Parathyroid adenoma (tissue), 2 donors: ENCODE measurements at regions not wholly inside any gene's neighbourhood (a gene's known extent, or its start where the extent isn't known, plus 50 kb on each side); places are given as distances from the start of the nearest gene placed in this dataset.

Experiments used
- H2AFZ ChIP-seq: fragments of 300-600 bp; sonication (generic); one replicate; pipeline ENCODE4 v1.7.0; 2017; ENCODE audit warnings: antibody characterized with exemption, mild to moderate bottlenecking
- H3K27ac ChIP-seq: fragments of 300-600 bp; sonication (generic); one replicate; pipeline ENCODE4 v1.7.0; 2017
- H3K27me3 ChIP-seq: fragments of 300-600 bp; sonication (generic); one replicate; pipeline ENCODE4 v1.7.0; 2017; ENCODE audit warnings: low read length; ENCODE audit not compliant: control insufficient read depth, insufficient read depth
- H3K36me3 ChIP-seq: fragments of 300-600 bp; sonication (generic); one replicate; pipeline ENCODE4 v1.7.0; 2017; ENCODE audit warnings: low read length; ENCODE audit not compliant: control insufficient read depth, insufficient read depth
- H3K4me1 ChIP-seq: fragments of 300-600 bp; sonication (generic); one replicate; pipeline ENCODE4 v1.7.0; 2017; ENCODE audit warnings: control low read depth
- H3K4me2 ChIP-seq: fragments of 300-600 bp; sonication (generic); one replicate; pipeline ENCODE4 v1.7.0; 2017; ENCODE audit warnings: low read length
- H3K4me3 ChIP-seq: fragments of 300-600 bp; sonication (generic); one replicate; pipeline ENCODE4 v1.7.0; 2017; ENCODE audit warnings: low read depth, low read length
- H3K79me2 ChIP-seq: fragments of 300-600 bp; sonication (generic); one replicate; pipeline ENCODE4 v1.7.0; 2017; ENCODE audit warnings: control low read depth
- H3K9ac ChIP-seq: fragments of 300-600 bp; sonication (generic); one replicate; pipeline ENCODE4 v1.7.0; 2017; ENCODE audit warnings: mild to moderate bottlenecking
- H3K9me3 ChIP-seq: fragments of 300-600 bp; sonication (generic); one replicate; pipeline ENCODE4 v1.7.0; 2017; ENCODE audit warnings: low read length; ENCODE audit not compliant: control insufficient read depth
- TF ChIP-seq, protein P1 (sequence below): fragments of 300-600 bp; sonication (generic); IDR thresholded peaks from one replicate; pipeline ENCODE4 v1.7.0; 2017; ENCODE audit warnings: antibody characterized with exemption, mild to moderate bottlenecking
- donor health status: primary hyperparathyroidism.

DNA sequence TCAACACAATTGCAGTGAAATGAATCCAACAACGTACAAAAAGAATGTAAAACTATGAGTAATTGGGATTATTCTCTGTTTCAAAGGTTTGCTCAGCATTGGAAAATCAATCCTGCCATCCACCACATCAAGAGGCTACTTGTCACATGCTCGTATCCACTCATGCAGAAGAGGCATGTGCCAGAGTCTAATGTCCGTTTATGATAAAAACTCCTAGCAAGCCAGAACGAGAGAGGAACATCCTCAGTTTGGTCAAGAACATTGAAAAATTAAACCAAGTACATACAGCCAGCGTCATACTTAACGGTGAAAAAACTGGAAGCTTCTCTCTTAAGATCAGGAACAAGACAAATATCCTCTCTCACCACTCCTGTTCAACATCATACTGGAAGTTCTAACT, 563.9 kb upstream of the TMEM132C start:
- Histone ChIP-seq H3K9me3 (no peaks in the 10 kb centered on the region), H3K27me3 (no peaks in the 10 kb centered on the region), H2AFZ (no peak overlapping the region), H3K4me1 (no peaks in the 10 kb centered on the region), H3K4me2 (no peak overlapping the region), H3K9ac (no peak overlapping the region), H3K27ac (no peak overlapping the region), H3K4me3 (no peak overlapping the region), H3K36me3 (no peaks in the 10 kb centered on the region), H3K79me2 (no peaks in the 10 kb centered on the region)
- TF ChIP-seq, protein P1, sequence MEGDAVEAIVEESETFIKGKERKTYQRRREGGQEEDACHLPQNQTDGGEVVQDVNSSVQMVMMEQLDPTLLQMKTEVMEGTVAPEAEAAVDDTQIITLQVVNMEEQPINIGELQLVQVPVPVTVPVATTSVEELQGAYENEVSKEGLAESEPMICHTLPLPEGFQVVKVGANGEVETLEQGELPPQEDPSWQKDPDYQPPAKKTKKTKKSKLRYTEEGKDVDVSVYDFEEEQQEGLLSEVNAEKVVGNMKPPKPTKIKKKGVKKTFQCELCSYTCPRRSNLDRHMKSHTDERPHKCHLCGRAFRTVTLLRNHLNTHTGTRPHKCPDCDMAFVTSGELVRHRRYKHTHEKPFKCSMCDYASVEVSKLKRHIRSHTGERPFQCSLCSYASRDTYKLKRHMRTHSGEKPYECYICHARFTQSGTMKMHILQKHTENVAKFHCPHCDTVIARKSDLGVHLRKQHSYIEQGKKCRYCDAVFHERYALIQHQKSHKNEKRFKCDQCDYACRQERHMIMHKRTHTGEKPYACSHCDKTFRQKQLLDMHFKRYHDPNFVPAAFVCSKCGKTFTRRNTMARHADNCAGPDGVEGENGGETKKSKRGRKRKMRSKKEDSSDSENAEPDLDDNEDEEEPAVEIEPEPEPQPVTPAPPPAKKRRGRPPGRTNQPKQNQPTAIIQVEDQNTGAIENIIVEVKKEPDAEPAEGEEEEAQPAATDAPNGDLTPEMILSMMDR: no peak

DNA sequence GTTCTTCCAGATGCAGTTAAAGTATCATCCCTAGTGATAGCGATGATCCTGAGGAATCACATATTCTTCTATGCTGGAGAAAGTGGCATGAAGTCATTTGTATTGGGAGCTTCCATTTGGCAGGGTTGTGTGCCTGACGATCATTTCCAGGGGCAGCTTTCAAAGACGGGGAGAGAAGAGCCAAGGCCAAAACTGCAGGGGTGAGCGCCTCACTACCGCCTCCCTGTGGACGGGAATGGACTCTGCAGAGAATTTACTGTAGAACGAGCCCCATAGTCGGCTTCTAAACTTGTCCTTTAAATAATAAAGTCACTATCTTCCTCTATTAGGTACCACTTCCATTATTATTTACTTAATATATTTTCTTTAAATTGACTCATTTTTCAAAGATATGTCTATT, 555.9 kb upstream of the TMEM132C start:
- Histone ChIP-seq H3K27me3 (no peaks in the 10 kb centered on the region), H3K27ac (no peak overlapping the region), H2AFZ (no peak overlapping the region), H3K9ac (no peak overlapping the region), H3K4me1 (no peaks in the 10 kb centered on the region), H3K9me3 (no peaks in the 10 kb centered on the region), H3K4me2 (no peak overlapping the region), H3K4me3 (no peak overlapping the region), H3K79me2 (no peaks in the 10 kb centered on the region), H3K36me3 (no peaks in the 10 kb centered on the region)
- TF ChIP-seq, protein P1: no peak

DNA sequence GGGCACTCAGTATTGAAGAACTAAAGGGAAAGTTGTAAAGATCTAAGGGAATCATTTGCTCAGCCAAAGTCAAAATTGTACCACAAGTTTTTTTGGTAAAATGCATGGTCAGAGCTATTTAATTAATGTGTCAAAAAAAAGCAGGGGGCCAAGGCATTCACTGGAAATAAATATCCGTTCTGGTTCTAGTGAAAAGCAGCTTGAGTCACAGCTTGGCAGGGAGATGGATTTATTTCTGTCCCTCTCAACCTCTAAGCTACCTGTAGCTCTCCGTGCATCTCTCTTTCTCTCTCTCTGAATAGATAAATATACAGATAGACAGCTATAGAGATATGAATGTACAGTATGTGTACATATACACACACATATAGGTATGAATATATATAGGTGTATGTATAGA, 554.4 kb upstream of the TMEM132C start:
- Histone ChIP-seq H3K27ac (no peak overlapping the region), H3K27me3 (no peaks in the 10 kb centered on the region), H3K36me3 (no peaks in the 10 kb centered on the region), H3K4me1 (no peaks in the 10 kb centered on the region), H2AFZ (no peak overlapping the region), H3K9me3 (no peaks in the 10 kb centered on the region), H3K4me3 (no peak overlapping the region), H3K4me2 (no peak overlapping the region), H3K9ac (no peak overlapping the region), H3K79me2 (no peaks in the 10 kb centered on the region)
- TF ChIP-seq, protein P1: no peak

DNA sequence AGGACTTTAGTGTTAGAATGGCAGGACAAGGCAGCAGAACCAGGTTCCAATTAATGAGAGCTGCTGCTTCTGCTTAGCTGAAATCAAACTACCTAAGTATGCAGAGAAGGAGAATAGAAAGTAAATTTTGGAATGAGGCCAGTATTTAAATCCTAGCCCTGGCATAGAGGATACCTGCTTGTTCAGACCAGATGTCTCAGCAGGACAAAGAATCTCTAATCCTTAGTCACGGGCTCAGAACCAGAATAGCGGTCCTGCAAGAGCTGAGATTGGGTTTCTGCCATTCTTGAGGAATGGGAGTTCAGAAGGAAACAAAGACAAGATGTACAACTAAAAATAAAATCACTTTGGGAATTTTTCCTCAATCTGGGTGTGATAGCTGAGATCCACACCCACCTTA, 550.8 kb upstream of the TMEM132C start:
- no peak overlapping the region for H3K9ac ChIP-seq
- no peaks in the 10 kb centered on the region for H3K27me3 ChIP-seq
- no peak overlapping the region for H3K27ac ChIP-seq
- H3K79me2 ChIP-seq: no peaks in the 10 kb centered on the region
- TF ChIP-seq, protein P1: no peak
- no peak overlapping the region for H3K4me2 ChIP-seq
- H3K36me3 ChIP-seq: no peaks in the 10 kb centered on the region
- H3K9me3 ChIP-seq: no peaks in the 10 kb centered on the region
- H3K4me3 ChIP-seq: no peak overlapping the region
- H3K4me1 ChIP-seq: no peaks in the 10 kb centered on the region
- no peak overlapping the region for H2AFZ ChIP-seq

DNA sequence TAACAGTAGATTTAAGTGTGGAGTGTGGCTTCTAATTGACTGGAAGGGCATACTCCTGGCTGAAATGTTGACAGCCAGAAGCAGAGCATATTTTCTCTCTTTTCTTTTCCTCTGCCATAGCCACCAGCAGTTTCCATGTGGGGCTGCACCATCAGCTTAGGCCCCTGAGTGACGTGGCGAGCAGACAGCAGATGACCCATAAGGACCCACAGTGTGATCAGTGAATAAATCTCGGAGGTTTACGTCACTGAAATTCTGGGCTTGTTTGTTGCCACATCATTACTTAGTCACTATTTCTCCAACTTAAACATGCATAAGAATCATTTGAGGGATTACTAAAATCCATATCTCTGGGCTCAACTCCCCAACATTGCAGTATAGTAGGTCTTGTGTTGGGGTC, 549.7 kb upstream of the TMEM132C start:
- Histone ChIP-seq H3K4me1 (no peaks in the 10 kb centered on the region), H2AFZ (no peak overlapping the region), H3K9ac (no peak overlapping the region), H3K4me2 (no peak overlapping the region), H3K9me3 (no peaks in the 10 kb centered on the region), H3K36me3 (no peaks in the 10 kb centered on the region), H3K27me3 (no peaks in the 10 kb centered on the region), H3K27ac (no peak overlapping the region), H3K4me3 (no peak overlapping the region), H3K79me2 (no peaks in the 10 kb centered on the region)
- TF ChIP-seq, protein P1: no peak
